ENCODE measurements at regions not wholly inside any gene's neighbourhood (a gene's known extent, or its start where the extent isn't known, plus 50 kb on each side); places are given as distances from the start of the nearest gene placed in this dataset.

DNA sequence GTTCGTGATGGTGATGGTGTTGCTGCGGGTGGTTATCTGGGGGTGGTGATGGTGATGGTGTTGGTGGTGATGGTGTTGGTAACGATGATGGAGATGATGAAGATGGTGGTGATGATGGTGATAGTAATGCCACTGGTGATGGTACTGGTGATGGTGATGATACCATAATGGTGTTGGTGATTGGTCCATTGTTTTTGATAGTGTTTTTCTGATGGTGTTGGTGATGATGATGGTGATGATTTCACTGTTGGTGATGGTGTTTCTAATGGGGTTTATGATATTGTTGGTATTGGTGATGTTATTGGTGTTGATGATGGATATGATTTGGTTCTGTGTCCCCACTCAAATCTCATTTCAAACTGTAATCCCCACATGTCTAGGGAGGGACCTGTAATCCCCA, 51.7 kb upstream of the PITRM1 start:
- H3K4me3 Mint-ChIP-seq (ENCODE audit: unreplicated experiment): no peak overlapping the region
- no peaks in the 10 kb centered on the region for H3K36me3 Mint-ChIP-seq (ENCODE audit: low read depth, unreplicated experiment)
- H3K9me3 Mint-ChIP-seq (ENCODE audit: unreplicated experiment): no peaks in the 10 kb centered on the region
- H3K27me3 Mint-ChIP-seq (ENCODE audit: unreplicated experiment): no peaks in the 10 kb centered on the region
- no peak for DNase-seq (ENCODE audit: low spot score)
- H3K27ac Mint-ChIP-seq (ENCODE audit: unreplicated experiment): no peak overlapping the region
- TF ChIP-seq, protein P1, sequence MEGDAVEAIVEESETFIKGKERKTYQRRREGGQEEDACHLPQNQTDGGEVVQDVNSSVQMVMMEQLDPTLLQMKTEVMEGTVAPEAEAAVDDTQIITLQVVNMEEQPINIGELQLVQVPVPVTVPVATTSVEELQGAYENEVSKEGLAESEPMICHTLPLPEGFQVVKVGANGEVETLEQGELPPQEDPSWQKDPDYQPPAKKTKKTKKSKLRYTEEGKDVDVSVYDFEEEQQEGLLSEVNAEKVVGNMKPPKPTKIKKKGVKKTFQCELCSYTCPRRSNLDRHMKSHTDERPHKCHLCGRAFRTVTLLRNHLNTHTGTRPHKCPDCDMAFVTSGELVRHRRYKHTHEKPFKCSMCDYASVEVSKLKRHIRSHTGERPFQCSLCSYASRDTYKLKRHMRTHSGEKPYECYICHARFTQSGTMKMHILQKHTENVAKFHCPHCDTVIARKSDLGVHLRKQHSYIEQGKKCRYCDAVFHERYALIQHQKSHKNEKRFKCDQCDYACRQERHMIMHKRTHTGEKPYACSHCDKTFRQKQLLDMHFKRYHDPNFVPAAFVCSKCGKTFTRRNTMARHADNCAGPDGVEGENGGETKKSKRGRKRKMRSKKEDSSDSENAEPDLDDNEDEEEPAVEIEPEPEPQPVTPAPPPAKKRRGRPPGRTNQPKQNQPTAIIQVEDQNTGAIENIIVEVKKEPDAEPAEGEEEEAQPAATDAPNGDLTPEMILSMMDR (IDR thresholded peaks at IDR 0.05; ENCODE audit: unreplicated experiment): no peak
- peaks cover 16% of the 10 kb centered on the region for H3K4me1 Mint-ChIP-seq (ENCODE audit: unreplicated experiment)

DNA sequence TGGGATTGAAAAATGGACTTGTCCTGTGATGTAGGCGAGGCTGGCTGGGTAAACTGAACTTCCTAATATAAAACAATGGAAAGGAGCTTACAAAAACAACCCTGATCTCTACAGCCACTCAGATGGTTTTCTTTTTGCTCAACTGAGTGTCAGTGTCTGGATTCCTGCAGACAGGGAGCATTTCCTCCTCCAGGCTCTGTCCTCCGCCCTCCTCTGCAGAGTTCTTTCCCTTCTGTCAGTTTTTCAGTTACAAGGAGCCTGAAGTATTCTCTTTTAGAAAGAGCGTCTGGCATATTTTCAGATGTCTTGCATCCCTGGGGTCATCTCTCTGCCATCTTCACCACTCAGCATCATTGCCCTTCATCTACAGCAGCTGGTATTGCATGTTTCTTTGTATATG, 50.0 kb upstream of the PITRM1 start:
- Mint-ChIP-seq H3K27ac (ENCODE audit: unreplicated experiment) (no peak overlapping the region), H3K27me3 (ENCODE audit: unreplicated experiment) (no peaks in the 10 kb centered on the region), H3K9me3 (ENCODE audit: unreplicated experiment) (no peaks in the 10 kb centered on the region), H3K4me1 (ENCODE audit: unreplicated experiment) (peaks cover 12% of the 10 kb centered on the region), H3K4me3 (ENCODE audit: unreplicated experiment) (no peak overlapping the region), H3K36me3 (ENCODE audit: low read depth, unreplicated experiment) (no peaks in the 10 kb centered on the region)
- no peak for DNase-seq (ENCODE audit: low spot score)
- TF ChIP-seq, protein P1 (IDR thresholded peaks at IDR 0.05; ENCODE audit: unreplicated experiment): no peak

All from endothelial cell (in vitro differentiated cells).